ENCODE measurements at regions not wholly inside any gene's neighbourhood (a gene's known extent, or its start where the extent isn't known, plus 50 kb on each side); places are given as distances from the start of the nearest gene placed in this dataset.

DNA sequence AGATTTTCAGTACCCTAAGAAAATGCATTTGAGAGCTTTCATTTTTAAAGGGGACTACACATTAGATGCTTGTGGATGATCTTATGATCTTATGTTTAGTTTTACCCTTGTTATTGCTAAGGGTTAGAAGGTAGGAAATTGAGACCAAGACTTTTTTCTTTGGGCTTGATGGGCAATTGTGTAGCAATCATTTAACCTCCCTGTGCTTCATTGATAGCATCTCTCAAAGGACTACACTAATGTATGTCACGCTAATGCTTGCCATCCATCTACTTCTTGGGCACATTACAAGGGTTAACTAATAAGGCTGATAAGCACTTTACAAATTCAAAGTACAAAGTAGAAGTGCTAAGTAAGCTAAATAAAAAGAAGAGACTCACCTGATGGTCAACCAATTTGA lies 189.3 kb upstream of the LRP1B start:
- H3K36me3 ChIP-seq = no peaks in the 10 kb centered on the region
- ATAC-seq (no peak), DNase-seq (no peak)
- H3K4me1 ChIP-seq = no peaks in the 10 kb centered on the region
- TF ChIP-seq POLR2A (IDR thresholded peaks at IDR 0.05) = no peak
- TF ChIP-seq, protein P1, sequence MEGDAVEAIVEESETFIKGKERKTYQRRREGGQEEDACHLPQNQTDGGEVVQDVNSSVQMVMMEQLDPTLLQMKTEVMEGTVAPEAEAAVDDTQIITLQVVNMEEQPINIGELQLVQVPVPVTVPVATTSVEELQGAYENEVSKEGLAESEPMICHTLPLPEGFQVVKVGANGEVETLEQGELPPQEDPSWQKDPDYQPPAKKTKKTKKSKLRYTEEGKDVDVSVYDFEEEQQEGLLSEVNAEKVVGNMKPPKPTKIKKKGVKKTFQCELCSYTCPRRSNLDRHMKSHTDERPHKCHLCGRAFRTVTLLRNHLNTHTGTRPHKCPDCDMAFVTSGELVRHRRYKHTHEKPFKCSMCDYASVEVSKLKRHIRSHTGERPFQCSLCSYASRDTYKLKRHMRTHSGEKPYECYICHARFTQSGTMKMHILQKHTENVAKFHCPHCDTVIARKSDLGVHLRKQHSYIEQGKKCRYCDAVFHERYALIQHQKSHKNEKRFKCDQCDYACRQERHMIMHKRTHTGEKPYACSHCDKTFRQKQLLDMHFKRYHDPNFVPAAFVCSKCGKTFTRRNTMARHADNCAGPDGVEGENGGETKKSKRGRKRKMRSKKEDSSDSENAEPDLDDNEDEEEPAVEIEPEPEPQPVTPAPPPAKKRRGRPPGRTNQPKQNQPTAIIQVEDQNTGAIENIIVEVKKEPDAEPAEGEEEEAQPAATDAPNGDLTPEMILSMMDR (IDR thresholded peaks at IDR 0.05) = no peak
- no peaks in the 10 kb centered on the region for H3K27me3 ChIP-seq
- H3K4me3 ChIP-seq = no peak overlapping the region
- 88 to 100% (median 98%) methylated on average over 1 of the region's 1 CpG for WGBS, 4 donors
- intact Hi-C loops (cut with DNase I) = no loop called here
- H3K27ac ChIP-seq = no peak overlapping the region
- H3K9me3 ChIP-seq = no peaks in the 10 kb centered on the region

DNA sequence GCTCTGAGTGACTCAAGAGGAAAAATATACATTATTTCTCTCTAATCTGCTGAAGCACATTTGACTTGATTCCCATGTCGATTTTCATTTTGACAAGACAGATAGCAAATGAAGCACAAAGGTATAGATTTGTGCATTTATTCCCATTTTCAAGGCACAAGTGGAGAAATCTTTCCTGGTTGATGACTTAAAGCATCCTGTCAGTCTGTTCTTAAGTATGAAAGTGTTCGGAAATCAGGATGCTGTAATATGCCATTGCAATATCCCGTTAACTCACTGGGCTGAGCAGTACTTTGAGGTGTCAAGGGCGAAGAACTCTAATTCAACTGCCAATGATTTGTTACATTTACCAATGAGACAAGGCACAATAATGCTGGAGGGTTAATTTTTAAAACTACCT lies 185.2 kb upstream of the LRP1B start:
- H3K27ac ChIP-seq = no peak overlapping the region
- ATAC-seq (no peak), DNase-seq (no peak)
- TF ChIP-seq, protein P1 (IDR thresholded peaks at IDR 0.05) = no peak
- TF ChIP-seq POLR2A (IDR thresholded peaks at IDR 0.05) = no peak
- peaks cover 0 to 3% (median 0%) of the 10 kb centered on the region in 12 donors for H3K9me3 ChIP-seq
- H3K4me1 ChIP-seq = no peaks in the 10 kb centered on the region
- H3K36me3 ChIP-seq = no peaks in the 10 kb centered on the region
- WGBS, 4 donors = 71 to 87% (median 85%) methylated on average over 4 of the region's 4 CpGs
- no peak overlapping the region for H3K4me3 ChIP-seq
- H3K27me3 ChIP-seq = no peaks in the 10 kb centered on the region
- intact Hi-C loops (cut with DNase I) = no loop called here

DNA sequence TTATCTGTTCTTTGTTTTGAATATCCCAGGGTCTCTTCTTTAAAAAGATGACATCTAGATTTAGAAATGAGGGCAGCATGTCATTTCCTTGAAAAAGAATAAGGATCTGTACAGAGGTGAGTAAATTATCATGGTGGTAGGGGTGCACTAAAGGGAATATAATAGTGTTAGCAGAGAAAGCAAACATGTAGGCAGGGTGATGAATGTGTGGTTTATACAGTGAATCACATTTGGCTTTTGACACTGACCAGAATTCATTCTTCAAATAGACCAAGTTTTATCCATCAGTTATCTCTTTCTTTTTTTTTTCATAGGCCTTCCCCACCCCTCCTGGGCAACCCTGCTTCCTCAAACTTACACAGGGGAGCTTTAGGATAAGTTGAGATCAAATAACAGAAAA lies 184.5 kb upstream of the LRP1B start:
- no peak for ATAC-seq
- intact Hi-C loops (cut with DNase I) = no loop called here

DNA sequence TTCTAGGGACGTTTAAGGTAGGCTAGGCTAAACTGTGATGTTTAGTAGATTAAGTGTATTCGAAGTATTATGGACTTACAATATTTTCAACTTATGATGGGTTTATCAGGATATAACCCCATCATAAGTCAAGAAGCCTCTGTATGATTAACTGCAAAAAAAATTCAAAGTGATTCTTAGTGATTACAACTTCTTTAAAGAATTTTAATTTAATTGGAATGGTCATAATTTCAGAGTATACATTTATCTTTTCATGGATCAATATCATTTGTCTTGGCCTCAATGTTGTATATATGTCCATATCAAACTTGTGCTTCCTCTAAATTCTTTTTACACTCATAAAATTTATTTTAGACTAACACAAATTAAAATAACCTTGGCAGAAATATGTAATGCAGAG lies 183.3 kb upstream of the LRP1B start:
- TF ChIP-seq POLR2A (IDR thresholded peaks at IDR 0.05) = no peak
- TF ChIP-seq, protein P1 (IDR thresholded peaks at IDR 0.05) = no peak
- Histone ChIP-seq H3K27me3 (no peaks in the 10 kb centered on the region), H3K9me3 (peaks cover 0 to 12% (median 0%) of the 10 kb centered on the region in 12 donors), H3K4me1 (no peaks in the 10 kb centered on the region), H3K4me3 (no peak overlapping the region), H3K27ac (no peak overlapping the region), H3K36me3 (no peaks in the 10 kb centered on the region)
- 57 to 69% (median 62%) methylated on average over 2 of the region's 2 CpGs for WGBS, 4 donors
- intact Hi-C loops (cut with DNase I) = no loop called here
- no peak for ATAC-seq
- DNase-seq = no peak

More for the DNA sequence above, 184.5 kb upstream of the LRP1B start:
- Histone ChIP-seq H3K36me3 (no peaks in the 10 kb centered on the region), H3K4me1 (no peaks in the 10 kb centered on the region), H3K4me3 (no peak overlapping the region), H3K27ac (no peak overlapping the region), H3K9me3 (peaks cover 0 to 7% (median 0%) of the 10 kb centered on the region in 12 donors), H3K27me3 (no peaks in the 10 kb centered on the region)
- no peak for DNase-seq
- TF ChIP-seq, protein P1 (IDR thresholded peaks at IDR 0.05) = no peak
- TF ChIP-seq POLR2A (IDR thresholded peaks at IDR 0.05) = no peak
